Cardiac fibroblast (primary cell): ENCODE measurements at regions not wholly inside any gene's neighbourhood (a gene's known extent, or its start where the extent isn't known, plus 50 kb on each side); places are given as distances from the start of the nearest gene placed in this dataset.

Experiments used
- DNase-seq, 2 donors: peaks; one replicate each; pipeline versions ENCODE4 v3.0.0 to v3.0.0-alpha.2; 2010; ENCODE audit warnings: low read depth in 2 of 2
- H3K4me3 ChIP-seq, 2 donors: replicated peaks in 1 of 2; 1 replicate in 1 of 2; 2 replicates in 1 of 2; pipeline ENCODE4 v1.5.1; 2011; ENCODE audit warnings: low read depth in 2 of 2, low read length in 2 of 2, mild to moderate bottlenecking in 2 of 2, moderate library complexity in 1 of 2
- CTCF ChIP-seq: IDR thresholded peaks from one replicate; pipeline ENCODE4 v1.5.1; 2011; ENCODE audit warnings: low read depth, mild to moderate bottlenecking, low read length, inconsistent platforms

DNA sequence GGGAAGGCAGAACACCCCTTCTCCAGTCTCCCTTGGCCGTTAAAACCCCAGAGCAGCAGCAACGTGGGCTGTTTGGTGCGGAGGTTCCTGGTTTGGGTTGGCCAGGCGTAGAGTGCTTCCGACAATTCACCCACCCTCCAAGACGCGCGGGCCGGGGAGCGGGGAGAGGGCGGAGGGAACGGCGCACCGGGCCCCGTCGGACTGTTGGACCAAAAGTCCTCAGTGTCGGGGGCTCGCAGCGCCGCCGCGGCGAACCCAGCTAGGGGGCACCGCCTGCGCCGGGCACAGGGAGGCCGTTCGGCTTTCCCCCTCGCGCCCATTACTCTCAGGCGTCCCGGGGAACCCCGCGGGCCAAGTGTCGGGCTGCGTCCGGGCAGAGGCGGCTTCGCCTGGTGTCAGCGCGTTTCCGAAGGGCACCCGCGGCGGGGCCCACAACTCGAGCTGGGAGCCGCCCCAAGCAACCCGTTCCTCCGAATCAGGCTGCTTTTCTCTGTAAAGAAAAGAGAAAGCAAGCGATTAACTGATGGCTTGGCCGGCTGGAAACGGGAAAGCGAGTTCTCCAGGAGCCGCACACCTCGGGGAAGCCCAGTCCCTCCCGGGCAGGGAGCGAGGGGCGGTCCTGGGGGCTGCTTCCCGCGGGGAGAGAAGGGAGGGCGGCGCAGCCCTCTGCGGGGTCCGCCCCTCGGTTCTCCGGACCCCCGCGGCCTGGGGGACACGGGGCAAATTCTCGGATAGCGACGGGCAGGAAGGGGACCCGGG is 145.5 kb downstream of the ERCC6L2 start:
- peak overlapping the region; percentile 47 to 53 for H3K4me3 ChIP-seq
- TF ChIP-seq CTCF: no peak
- DNase-seq: peak; percentile 14 to 21

- no peak for DNase-seq
- no peak for TF ChIP-seq CTCF
- H3K4me3 ChIP-seq: peak overlapping the region; percentile 47 to 53
Observed at GRCh38 chr9:96020300-96020791, 144.9 kb downstream of the ERCC6L2 start.
